IMR-90 (cell line): ENCODE measurements at regions not wholly inside any gene's neighbourhood (a gene's known extent, or its start where the extent isn't known, plus 50 kb on each side); places are given as distances from the start of the nearest gene placed in this dataset.

Experiments
- BHLHE40 ChIP-seq: fragments of 150-350 bp; IDR thresholded peaks from 2 replicates; pipeline ENCODE4 v1.6.1; 2016; ENCODE audit warnings: mild to moderate bottlenecking, low read depth, low read length
- CEBPB ChIP-seq: IDR thresholded peaks from 2 replicates; pipeline ENCODE4 v1.6.1; 2012; ENCODE audit warnings: low read depth, low read length, improper control_type of control experiment
- CHD1 ChIP-seq: IDR thresholded peaks from 2 replicates; pipeline ENCODE4 v1.6.1; 2012; ENCODE audit warnings: low read depth, low read length, improper control_type of control experiment
- CTCF ChIP-seq: conservative IDR thresholded peaks from 2 replicates; pipeline ENCODE4 v1.5.1; 2012; ENCODE audit warnings: mild to moderate bottlenecking, low read depth, low read length, improper control_type of control experiment
- FOS ChIP-seq: fragments of 150-350 bp; IDR thresholded peaks from 2 replicates; pipeline ENCODE4 v1.6.1; 2016; ENCODE audit warnings: low read depth, low read length
- MAFK ChIP-seq: IDR thresholded peaks from 2 replicates; pipeline ENCODE4 v1.6.1; 2012; ENCODE audit warnings: low read depth, low read length, improper control_type of control experiment
- MAZ ChIP-seq: IDR thresholded peaks from 2 replicates; pipeline ENCODE4 v1.6.1; 2012; ENCODE audit warnings: low read depth, mild to moderate bottlenecking, low read length, improper control_type of control experiment, moderate library complexity, borderline replicate concordance
- NFE2L2 ChIP-seq: fragments of 150-350 bp; IDR thresholded peaks from 2 replicates; pipeline ENCODE4 v1.6.1; 2016; ENCODE audit warnings: low read depth, mild to moderate bottlenecking, low read length
- POLR2A ChIP-seq: IDR thresholded peaks from 2 replicates; pipeline ENCODE4 v1.6.1; 2012; ENCODE audit warnings: mild to moderate bottlenecking, low read depth, low read length
- RAD21 ChIP-seq: IDR thresholded peaks from 2 replicates; pipeline ENCODE4 v1.6.1; 2012; ENCODE audit warnings: low read length, improper control_type of control experiment
- RCOR1 ChIP-seq: IDR thresholded peaks from 2 replicates; pipeline ENCODE4 v1.6.1; 2012; ENCODE audit warnings: mild to moderate bottlenecking, low read length, improper control_type of control experiment; ENCODE audit not compliant: insufficient replicate concordance
- RFX5 ChIP-seq: IDR thresholded peaks from 2 replicates; pipeline ENCODE4 v1.8.0; 2012; ENCODE audit warnings: low read depth, mild to moderate bottlenecking, low read length, moderate library complexity
- SMC3 ChIP-seq: fragments of 150-350 bp; IDR thresholded peaks from 2 replicates; pipeline ENCODE4 v1.6.1; 2016; ENCODE audit warnings: low read depth, mild to moderate bottlenecking, antibody characterized with exemption, low read length, moderate library complexity
- USF2 ChIP-seq: fragments of 150-350 bp; IDR thresholded peaks from 2 replicates; pipeline ENCODE4 v1.6.1; 2017; ENCODE audit warnings: mild to moderate bottlenecking, antibody characterized with exemption, low read length, low read depth

GRCh38 chr4:123618606-123619005 lies 222.0 kb downstream of the SPRY1 start:
- no peak for TF ChIP-seq MAZ
- TF ChIP-seq POLR2A: no peak
- TF ChIP-seq CTCF: no peak
- no peak for TF ChIP-seq SMC3
- TF ChIP-seq CEBPB: no peak
- TF ChIP-seq FOS: no peak
- TF ChIP-seq RAD21: no peak
- TF ChIP-seq NFE2L2: no peak
- TF ChIP-seq CHD1: no peak
- no peak for TF ChIP-seq MAFK
- no peak for TF ChIP-seq RCOR1
- no peak for TF ChIP-seq BHLHE40
- TF ChIP-seq USF2: no peak
- TF ChIP-seq RFX5: no peak
